ENCODE measurements at regions not wholly inside any gene's neighbourhood (a gene's known extent, or its start where the extent isn't known, plus 50 kb on each side); places are given as distances from the start of the nearest gene placed in this dataset.

DNA sequence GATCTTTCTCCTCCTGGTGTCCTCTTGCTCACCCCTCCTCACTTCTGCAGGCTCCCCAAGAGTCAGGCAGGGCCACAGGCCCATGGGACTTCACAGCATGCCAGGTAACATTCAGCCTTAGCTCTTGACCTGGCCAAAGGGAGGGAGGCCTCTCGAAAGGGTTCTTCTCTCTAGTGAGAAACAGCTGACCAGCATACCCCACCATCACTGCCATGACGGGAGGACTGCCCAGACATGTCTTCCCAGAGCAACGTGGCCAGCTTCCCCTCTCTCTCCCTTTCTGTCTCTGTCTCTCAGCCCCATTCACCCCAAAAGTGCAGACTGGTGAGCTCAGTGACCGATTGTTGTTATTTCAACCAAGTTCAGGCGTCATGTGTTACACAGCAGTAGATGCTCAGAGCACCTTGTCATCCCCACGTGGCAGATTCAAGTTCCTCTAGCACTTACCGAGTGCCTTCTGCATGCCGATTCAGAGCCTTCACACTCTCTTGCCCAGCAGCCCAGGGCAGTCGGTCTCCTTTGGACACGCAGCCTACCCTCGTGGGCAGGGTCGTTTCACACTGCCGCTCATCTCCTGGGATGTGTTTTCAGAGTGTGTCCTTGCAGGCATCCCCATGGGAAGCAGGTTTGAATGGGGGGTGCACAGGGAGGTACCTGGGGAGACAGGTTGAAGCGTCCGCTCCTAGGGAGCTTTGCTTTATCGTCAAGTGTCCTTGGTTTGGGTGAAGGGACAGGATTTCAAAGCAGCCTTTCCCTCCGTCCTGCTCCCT, 259.9 kb downstream of the NDUFA10 start:
- no peak for DNase-seq (ENCODE audit: low read depth)

GRCh38 chr2:239763433-239764097, 261.6 kb downstream of the NDUFA10 start:
- no peak for DNase-seq (ENCODE audit: low read depth)

GRCh38 chr2:239762655-239763269, 262.4 kb downstream of the NDUFA10 start:
- no peak for DNase-seq (ENCODE audit: low read depth)

- DNase-seq (ENCODE audit: low read depth): no peak
Measured at GRCh38 chr2:239762106-239762505, 263.0 kb downstream of the NDUFA10 start.

- no peak for DNase-seq (ENCODE audit: low read depth)
Measured at GRCh38 chr2:239760596-239760995, 264.5 kb downstream of the NDUFA10 start.

GRCh38 chr2:239758279-239758877, 266.8 kb downstream of the NDUFA10 start:
- DNase-seq (ENCODE audit: low read depth): no peak

GRCh38 chr2:239756790-239757760, 268.1 kb downstream of the NDUFA10 start:
- no peak for DNase-seq (ENCODE audit: low read depth)

- DNase-seq (ENCODE audit: low read depth): no peak
Measured at GRCh38 chr2:239756031-239756789, 268.9 kb downstream of the NDUFA10 start.

DNA sequence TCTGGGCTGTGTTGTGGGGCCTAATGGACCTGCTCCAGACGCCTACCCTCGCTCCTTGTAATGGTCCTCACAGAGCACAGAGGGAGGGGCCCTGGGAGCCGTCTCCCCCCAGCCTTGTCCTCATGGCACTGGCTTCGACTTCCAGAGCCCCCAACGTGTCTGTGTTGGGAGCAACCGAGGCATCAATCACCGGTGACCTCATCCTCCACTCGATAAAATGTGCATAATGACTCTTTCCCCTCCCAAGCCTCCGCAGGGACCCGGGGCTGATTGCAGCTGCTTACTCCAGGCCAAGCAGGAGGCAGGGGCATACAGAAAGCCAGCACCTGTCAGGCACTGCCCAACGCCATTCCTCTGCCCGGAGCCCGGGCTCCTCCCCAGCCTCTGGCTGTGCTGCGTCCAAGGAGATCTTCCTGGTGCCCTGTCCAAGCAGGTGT, 271.7 kb downstream of the NDUFA10 start:
- no peak for DNase-seq (ENCODE audit: low read depth)

DNA sequence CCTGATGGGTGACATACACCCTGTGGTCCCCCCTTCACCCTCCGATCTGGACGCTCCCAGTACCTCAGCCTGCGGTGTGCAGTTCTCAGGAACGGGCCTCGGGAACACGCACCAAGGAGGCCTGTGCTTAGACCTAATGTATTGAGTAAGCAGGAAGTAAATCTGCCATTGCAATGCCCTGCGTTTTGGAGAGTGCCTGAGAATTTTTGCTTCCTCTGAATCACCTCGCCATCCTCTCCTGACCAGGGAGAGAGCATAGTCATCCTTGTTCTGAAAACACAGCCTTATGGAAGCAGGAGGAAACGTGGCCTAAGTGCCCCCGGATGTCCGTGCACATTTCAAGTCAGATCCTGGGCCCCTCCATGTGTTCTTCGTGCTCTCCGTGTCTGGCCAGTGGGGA, 272.2 kb downstream of the NDUFA10 start:
- no peak for DNase-seq (ENCODE audit: low read depth)

DNA sequence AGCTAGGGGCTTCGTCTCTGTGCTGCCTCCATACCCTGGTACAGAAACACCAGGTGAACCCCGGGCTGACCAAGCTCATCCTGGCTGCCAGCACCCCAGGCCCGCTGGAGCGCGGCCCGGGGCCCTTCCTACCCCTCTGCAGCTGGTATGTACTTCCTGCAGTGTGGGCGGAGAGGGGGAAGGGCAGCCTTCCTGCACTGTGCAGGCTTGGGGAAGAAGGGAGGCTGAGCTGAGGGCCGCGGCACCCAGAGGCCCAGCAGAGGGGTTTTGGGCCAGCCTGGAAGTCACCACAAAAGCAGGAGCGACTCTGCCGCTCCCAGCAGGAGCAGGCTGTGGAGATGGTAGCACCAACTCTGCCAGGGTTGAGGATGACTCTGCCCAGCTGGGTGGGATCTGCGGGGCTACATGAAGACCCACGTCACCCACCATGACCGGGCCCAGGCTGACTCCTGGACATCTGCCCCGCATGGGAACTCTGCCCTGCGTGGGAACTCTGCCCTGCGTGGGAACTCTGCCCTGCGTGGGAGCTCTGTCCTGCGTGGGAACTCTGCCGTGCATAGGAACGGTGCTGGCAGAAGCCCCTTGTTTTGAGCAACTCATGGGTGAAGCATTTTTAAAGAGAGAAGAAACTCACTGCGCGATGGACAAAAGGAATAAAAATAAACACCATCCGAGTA, 273.3 kb downstream of the NDUFA10 start:
- no peak for DNase-seq (ENCODE audit: low read depth)

- no peak for DNase-seq (ENCODE audit: low read depth)
Measured at GRCh38 chr2:239750929-239751678, 274.0 kb downstream of the NDUFA10 start.

DNA sequence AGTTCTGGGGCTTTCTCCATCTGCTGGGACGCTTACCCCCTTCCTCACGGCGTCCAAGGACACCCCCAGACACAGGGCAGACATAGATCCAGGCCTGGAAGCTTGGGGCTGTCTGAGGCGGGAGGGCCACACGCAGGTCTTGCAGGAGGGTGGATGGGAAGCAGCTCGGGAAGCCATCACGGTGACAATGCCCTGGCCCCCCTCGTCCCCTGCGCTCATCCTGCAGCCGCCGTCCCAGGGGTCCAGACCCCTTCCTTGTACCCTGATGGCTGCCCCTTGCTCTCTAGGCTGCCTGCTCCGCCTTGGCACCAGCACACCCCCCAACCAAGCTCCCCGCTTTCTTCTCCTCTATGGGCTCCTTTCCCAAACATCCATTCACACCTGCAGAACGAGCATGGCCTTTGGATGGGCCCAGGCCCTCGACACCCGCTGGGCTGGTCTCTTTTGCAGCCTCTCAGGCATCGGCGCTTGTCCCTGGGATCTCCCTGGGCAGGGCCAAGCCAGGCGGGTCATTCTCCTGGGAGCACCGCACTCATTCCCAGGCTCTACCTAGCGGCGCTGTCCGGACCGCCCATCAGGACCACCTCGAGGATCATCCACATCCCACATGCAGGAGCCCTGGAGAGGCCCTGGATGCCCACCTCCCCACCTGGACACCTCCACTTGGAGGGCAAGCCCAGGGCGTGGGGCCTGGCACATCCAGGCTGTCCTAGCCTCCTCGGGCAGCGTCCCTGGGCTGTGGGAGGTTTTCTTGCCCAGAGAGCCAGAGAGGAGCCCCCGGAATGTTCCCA, 274.9 kb downstream of the NDUFA10 start:
- no peak for DNase-seq (ENCODE audit: low read depth)

DNA sequence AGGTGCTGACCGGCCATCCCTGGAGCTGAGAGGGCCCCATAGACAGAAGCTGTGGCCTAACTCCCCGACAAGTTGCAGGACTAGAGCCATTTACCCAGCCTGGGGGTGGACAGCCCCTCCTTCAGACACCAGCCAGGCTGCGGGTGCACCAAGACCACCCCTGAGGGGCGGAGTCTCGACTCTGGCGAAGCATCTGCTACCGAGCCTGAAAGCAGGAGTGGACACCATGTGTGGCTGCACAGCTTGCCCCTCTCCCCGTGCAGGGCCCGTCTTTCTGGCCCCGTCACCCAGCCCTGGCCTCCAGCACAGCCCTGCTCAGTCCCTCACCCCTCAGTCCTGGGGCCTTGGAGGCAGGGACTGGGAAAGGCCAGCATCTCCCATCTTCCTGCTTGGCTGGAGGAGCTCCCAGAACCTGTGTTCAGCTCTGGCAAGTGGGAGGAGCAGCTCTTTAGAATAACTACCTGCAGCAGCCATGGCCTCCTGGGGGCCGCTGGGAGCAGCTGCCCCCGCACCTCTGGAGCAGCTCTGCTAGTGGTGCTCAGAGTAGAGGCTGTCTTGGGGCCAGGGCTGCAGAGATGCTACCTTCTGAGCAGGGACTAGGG, 275.8 kb downstream of the NDUFA10 start:
- no peak for DNase-seq (ENCODE audit: low read depth)

DNA sequence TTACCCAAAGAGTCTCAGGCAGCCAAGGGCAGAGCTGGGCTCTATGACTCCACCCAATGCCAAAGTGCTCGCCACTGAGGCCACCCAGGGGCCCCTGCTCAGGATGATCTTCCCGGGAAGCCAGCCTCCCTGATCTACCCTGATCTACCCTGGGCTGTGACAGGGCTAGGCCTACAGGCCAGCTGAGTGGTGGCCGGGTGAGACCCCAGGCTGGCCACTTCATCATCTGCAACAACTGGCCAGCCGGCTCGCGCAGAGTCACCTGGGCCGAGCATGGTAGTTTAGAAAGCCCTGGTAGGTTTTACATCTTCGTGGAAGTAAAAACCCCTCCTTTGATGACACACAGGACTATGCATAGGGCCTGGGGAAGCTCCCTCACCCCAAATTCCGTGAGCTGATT, 276.3 kb downstream of the NDUFA10 start:
- DNase-seq (ENCODE audit: low read depth): no peak

DNA sequence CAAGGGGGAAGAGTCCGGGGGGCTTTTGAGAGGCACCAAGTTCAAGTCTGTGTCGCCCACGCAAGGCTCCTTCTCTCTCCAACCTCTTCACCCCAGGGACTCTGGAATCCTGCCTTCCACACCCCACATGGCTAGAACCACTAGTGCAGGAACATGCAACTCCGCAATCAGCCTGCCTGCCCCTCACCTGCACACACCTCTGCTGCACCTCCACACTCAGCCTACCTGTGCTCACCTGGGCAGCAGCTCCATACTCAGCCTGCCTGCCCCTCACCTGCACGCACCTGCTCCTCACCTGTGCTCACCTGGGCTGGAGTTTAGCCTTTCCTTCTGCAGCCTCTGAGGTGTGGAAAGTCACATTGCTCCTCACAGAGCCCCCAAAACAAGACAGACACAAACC, 277.4 kb downstream of the NDUFA10 start:
- no peak for DNase-seq (ENCODE audit: low read depth)

DNA sequence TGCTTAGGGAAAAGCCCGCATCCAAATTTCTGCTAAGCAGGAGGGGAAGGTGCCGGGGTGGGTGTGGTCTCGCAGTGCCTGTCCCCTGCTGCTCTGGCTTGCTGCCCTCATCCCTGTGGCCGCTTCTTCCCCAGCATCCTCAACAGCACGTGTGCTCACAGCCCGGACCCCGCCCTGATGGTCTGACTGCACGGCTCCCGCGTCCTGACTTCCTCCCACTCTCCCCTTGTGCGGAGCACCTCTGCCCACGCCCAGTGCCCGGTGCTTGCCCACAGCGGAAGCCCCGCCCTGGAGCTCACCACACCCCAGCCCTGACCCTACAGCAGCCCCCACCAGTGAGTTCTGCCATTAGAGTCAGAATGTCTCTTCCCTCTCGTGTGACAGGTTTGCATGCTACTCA, 277.9 kb downstream of the NDUFA10 start:
- DNase-seq (ENCODE audit: low read depth): no peak

- DNase-seq (ENCODE audit: low read depth): no peak
Measured at GRCh38 chr2:239746559-239747246, 278.4 kb downstream of the NDUFA10 start.
